ENCODE measurements at regions not wholly inside any gene's neighbourhood (a gene's known extent, or its start where the extent isn't known, plus 50 kb on each side); places are given as distances from the start of the nearest gene placed in this dataset.

- H3K36me3 ChIP-seq (ENCODE audit: control insufficient read depth, insufficient read depth, low read length) = no peaks in the 10 kb centered on the region
- no peaks in the 10 kb centered on the region for H3K9me3 ChIP-seq (ENCODE audit: control insufficient read depth, insufficient read depth, low read depth, low read length)
- no peak overlapping the region for H3K27ac ChIP-seq (ENCODE audit: low read length)
- no peaks in the 10 kb centered on the region for H3K27me3 ChIP-seq (ENCODE audit: control insufficient read depth, insufficient read depth, low read length)
- intact Hi-C loops (cut with micrococcal nuclease; ENCODE audit: unreplicated experiment) = no loop called here
- no TSS peak for BruUV-seq (replicated peaks)
- ATAC-seq = no peak
- DNase-seq (ENCODE audit: low read depth, low spot score) = no peak
- no peaks in the 10 kb centered on the region for H3K4me1 ChIP-seq (ENCODE audit: control insufficient read depth, insufficient read depth, low read length)
- no peak overlapping the region for H3K4me3 ChIP-seq (ENCODE audit: low read depth in 2 of 2, low read length in 2 of 2)
- no peak for TF ChIP-seq CTCF (IDR thresholded peaks at IDR 0.05)
- TF ChIP-seq TCF7L2 (IDR thresholded peaks at IDR 0.05; ENCODE audit: low read depth, low read length) = no peak
- TF ChIP-seq SIN3A (IDR thresholded peaks at IDR 0.05; ENCODE audit: borderline replicate concordance, insufficient read depth, low read depth, low read length) = no peak
- TF ChIP-seq POLR2AphosphoS5 (IDR thresholded peaks at IDR 0.05; ENCODE audit: low read depth, low read length) = no peak
- in situ Hi-C loops (cut with HindIII; ENCODE audit: low pct_unique_long_range_greater_than_20kb, low sequenced_read_pairs) = no loop called here
- ChIA-PET CTCF (no interaction called here), POLR2A (no interaction called here)
These were observed 511.4 kb upstream of the B3GAT1 start for GRCh38 chr11:134923441-134923840.

- in situ Hi-C loops (cut with HindIII; ENCODE audit: low pct_unique_long_range_greater_than_20kb, low sequenced_read_pairs) (no loop called here), intact Hi-C loops (cut with micrococcal nuclease; ENCODE audit: unreplicated experiment) (no loop called here)
- ATAC-seq = no peak
- TF ChIP-seq POLR2AphosphoS5 (IDR thresholded peaks at IDR 0.05; ENCODE audit: low read depth, low read length) (no peak), CTCF (IDR thresholded peaks at IDR 0.05) (no peak), SIN3A (IDR thresholded peaks at IDR 0.05; ENCODE audit: borderline replicate concordance, insufficient read depth, low read depth, low read length) (no peak), TCF7L2 (IDR thresholded peaks at IDR 0.05; ENCODE audit: low read depth, low read length) (no peak), REST (IDR thresholded peaks at IDR 0.05; ENCODE audit: insufficient read depth in 1 of 2, low read depth in 2 of 2, low read length in 1 of 2) (no peak)
- CTCF ChIA-PET = no interaction called here
- POLR2A ChIA-PET = no interaction called here
- H3K27me3 ChIP-seq (ENCODE audit: control insufficient read depth, insufficient read depth, low read length) = no peaks in the 10 kb centered on the region
- H3K36me3 ChIP-seq (ENCODE audit: control insufficient read depth, insufficient read depth, low read length) = no peaks in the 10 kb centered on the region
- BruUV-seq (replicated peaks) = no TSS peak
- no peaks in the 10 kb centered on the region for H3K4me1 ChIP-seq (ENCODE audit: control insufficient read depth, insufficient read depth, low read length)
- DNase-seq (ENCODE audit: low read depth, low spot score) = no peak
- no peak overlapping the region for H3K27ac ChIP-seq (ENCODE audit: low read length)
- H3K4me3 ChIP-seq (ENCODE audit: low read depth in 2 of 2, low read length in 2 of 2) = no peak overlapping the region
- no peaks in the 10 kb centered on the region for H3K9me3 ChIP-seq (ENCODE audit: control insufficient read depth, insufficient read depth, low read depth, low read length)
These were observed 509.9 kb upstream of the B3GAT1 start for GRCh38 chr11:134921938-134922337.

All from Panc1 (cell line).